ENCODE measurements at regions not wholly inside any gene's neighbourhood (a gene's known extent, or its start where the extent isn't known, plus 50 kb on each side); places are given as distances from the start of the nearest gene placed in this dataset.

GRCh38 chr2:221673248-221673647 lies 101.1 kb upstream of the EPHA4 start:
- Histone ChIP-seq H3K9me3 (ENCODE audit: low read depth) (no peaks in the 10 kb centered on the region), H3K9me2 (replicated peaks; ENCODE audit: insufficient read depth) (no peaks in the 10 kb centered on the region), H4K20me1 (ENCODE audit: insufficient read depth, poor library complexity, severe bottlenecking) (no peaks in the 10 kb centered on the region), H3K36me3 (replicated peaks; ENCODE audit: insufficient read depth, low read depth) (no peaks in the 10 kb centered on the region), H2AFZ (no peak overlapping the region), H3K4me2 (no peak overlapping the region), H3K27ac (no peak overlapping the region), H3K79me2 (no peaks in the 10 kb centered on the region), H3K27me3 (no peaks in the 10 kb centered on the region), H3K4me3 (no peak overlapping the region), H3K4me1 (ENCODE audit: insufficient read depth) (no peaks in the 10 kb centered on the region)
- WGBS (ENCODE audit: low lambda C conversion rate, missing lambda C conversion rate), result 88% methylated on average over 1 of the region's 1 CpG
- TF ChIP-seq, protein P1, sequence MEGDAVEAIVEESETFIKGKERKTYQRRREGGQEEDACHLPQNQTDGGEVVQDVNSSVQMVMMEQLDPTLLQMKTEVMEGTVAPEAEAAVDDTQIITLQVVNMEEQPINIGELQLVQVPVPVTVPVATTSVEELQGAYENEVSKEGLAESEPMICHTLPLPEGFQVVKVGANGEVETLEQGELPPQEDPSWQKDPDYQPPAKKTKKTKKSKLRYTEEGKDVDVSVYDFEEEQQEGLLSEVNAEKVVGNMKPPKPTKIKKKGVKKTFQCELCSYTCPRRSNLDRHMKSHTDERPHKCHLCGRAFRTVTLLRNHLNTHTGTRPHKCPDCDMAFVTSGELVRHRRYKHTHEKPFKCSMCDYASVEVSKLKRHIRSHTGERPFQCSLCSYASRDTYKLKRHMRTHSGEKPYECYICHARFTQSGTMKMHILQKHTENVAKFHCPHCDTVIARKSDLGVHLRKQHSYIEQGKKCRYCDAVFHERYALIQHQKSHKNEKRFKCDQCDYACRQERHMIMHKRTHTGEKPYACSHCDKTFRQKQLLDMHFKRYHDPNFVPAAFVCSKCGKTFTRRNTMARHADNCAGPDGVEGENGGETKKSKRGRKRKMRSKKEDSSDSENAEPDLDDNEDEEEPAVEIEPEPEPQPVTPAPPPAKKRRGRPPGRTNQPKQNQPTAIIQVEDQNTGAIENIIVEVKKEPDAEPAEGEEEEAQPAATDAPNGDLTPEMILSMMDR (IDR thresholded peaks at IDR 0.05; ENCODE audit: poor library complexity), result no peak
- TF ChIP-seq EZH2phosphoT487 (IDR thresholded peaks at IDR 0.05; ENCODE audit: low read depth, severe bottlenecking, unreplicated experiment), result no peak
- TF ChIP-seq EZH2 (IDR thresholded peaks at IDR 0.05; ENCODE audit: borderline replicate concordance), result no peak
- DNase-seq (ENCODE audit: low spot score), result no peak

DNA sequence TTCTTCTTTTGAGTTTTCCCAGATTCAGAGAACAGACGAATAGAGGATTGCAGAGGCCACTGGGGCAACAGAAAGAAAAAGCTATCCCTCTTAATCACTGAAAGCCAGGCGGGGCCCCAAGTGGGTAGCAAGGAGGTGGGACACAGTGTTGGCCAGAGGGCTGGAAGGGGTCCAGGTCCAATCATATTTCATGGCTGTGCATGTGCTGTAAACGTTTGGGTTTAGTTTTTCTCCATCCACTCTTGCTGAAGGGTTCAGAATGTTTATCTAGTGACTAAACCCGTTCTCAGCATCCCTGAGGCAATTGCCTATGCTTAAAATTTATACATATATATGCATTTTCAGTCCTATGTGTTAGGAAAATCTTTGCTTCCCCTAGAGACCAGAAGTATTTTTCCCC lies 99.4 kb upstream of the EPHA4 start:
- no peaks in the 10 kb centered on the region for H3K9me3 ChIP-seq (ENCODE audit: low read depth)

DNA sequence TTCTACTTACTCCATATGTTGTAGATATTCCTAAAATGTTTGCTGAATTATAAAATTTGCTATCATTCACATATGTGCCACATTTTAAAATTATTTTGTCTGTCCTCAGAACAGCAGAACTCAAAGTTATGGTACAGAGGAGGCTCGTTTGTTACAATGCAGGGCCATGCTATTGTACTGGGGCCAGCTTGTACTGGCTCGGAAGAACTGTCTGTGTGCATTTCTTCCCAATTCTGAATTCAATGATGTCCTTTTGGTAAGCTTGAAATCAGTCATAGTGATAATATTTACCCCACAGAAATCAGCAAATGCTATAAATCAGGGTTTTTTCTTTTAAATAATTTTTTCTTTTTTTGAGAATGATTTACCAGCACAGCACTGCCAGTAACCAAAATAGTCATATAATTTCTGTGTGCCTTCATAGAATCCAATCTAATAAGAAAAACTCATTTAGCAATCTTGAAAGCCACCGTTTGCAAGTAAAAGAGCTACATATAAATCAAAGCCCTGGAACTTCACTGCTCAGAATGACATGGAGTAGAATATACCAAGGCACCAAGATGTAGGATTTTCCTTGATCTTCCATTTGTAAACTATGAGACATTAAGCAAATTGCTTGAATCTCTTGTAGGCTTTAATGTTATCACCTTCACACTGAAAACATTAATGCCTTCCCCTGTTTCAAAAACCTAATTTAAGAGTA lies 90.7 kb upstream of the EPHA4 start:
- H3K4me1 ChIP-seq (ENCODE audit: insufficient read depth), result no peaks in the 10 kb centered on the region
- 76% methylated on average over 3 of the region's 3 CpGs for WGBS (ENCODE audit: low lambda C conversion rate, missing lambda C conversion rate)
- H3K79me2 ChIP-seq, result no peaks in the 10 kb centered on the region
- H3K27me3 ChIP-seq, result no peaks in the 10 kb centered on the region
- H3K36me3 ChIP-seq (replicated peaks; ENCODE audit: insufficient read depth, low read depth), result no peaks in the 10 kb centered on the region
- H3K9me2 ChIP-seq (replicated peaks; ENCODE audit: insufficient read depth), result no peaks in the 10 kb centered on the region
- no peak overlapping the region for H3K4me2 ChIP-seq
- no peak overlapping the region for H3K27ac ChIP-seq
- no peak overlapping the region for H2AFZ ChIP-seq
- DNase-seq (ENCODE audit: low spot score), result no peak
- no peak overlapping the region for H3K4me3 ChIP-seq
- no peaks in the 10 kb centered on the region for H3K9me3 ChIP-seq (ENCODE audit: low read depth)
- no peaks in the 10 kb centered on the region for H4K20me1 ChIP-seq (ENCODE audit: insufficient read depth, poor library complexity, severe bottlenecking)
- no peak for TF ChIP-seq EZH2phosphoT487 (IDR thresholded peaks at IDR 0.05; ENCODE audit: low read depth, severe bottlenecking, unreplicated experiment)
- TF ChIP-seq, protein P1 (IDR thresholded peaks at IDR 0.05; ENCODE audit: poor library complexity), result no peak
- no peak for TF ChIP-seq EZH2 (IDR thresholded peaks at IDR 0.05; ENCODE audit: borderline replicate concordance)

More for the DNA sequence above, 99.4 kb upstream of the EPHA4 start:
- TF ChIP-seq EZH2phosphoT487 (IDR thresholded peaks at IDR 0.05; ENCODE audit: low read depth, severe bottlenecking, unreplicated experiment) (no peak), EZH2 (IDR thresholded peaks at IDR 0.05; ENCODE audit: borderline replicate concordance) (no peak)
- TF ChIP-seq, protein P1 (IDR thresholded peaks at IDR 0.05; ENCODE audit: poor library complexity), result no peak
- no peaks in the 10 kb centered on the region for H3K79me2 ChIP-seq
- 54% methylated on average over 4 of the region's 4 CpGs for WGBS (ENCODE audit: low lambda C conversion rate, missing lambda C conversion rate)
- H3K27me3 ChIP-seq, result no peaks in the 10 kb centered on the region
- no peaks in the 10 kb centered on the region for H3K4me1 ChIP-seq (ENCODE audit: insufficient read depth)
- no peaks in the 10 kb centered on the region for H4K20me1 ChIP-seq (ENCODE audit: insufficient read depth, poor library complexity, severe bottlenecking)
- no peak overlapping the region for H3K4me3 ChIP-seq
- no peak overlapping the region for H3K27ac ChIP-seq
- no peak overlapping the region for H2AFZ ChIP-seq
- no peaks in the 10 kb centered on the region for H3K9me2 ChIP-seq (replicated peaks; ENCODE audit: insufficient read depth)
- no peaks in the 10 kb centered on the region for H3K36me3 ChIP-seq (replicated peaks; ENCODE audit: insufficient read depth, low read depth)
- DNase-seq (ENCODE audit: low spot score), result peak; percentile 19
- H3K4me2 ChIP-seq, result no peak overlapping the region
